HG02970 (cell line): ENCODE measurements at regions not wholly inside any gene's neighbourhood (a gene's known extent, or its start where the extent isn't known, plus 50 kb on each side); places are given as distances from the start of the nearest gene placed in this dataset.

Source experiments
- ATAC-seq: cut with Tn5 transposase; IDR thresholded peaks from one replicate; pipeline ENCODE4 v1.9.1; 2021; ENCODE audit warnings: mild to moderate bottlenecking, moderate library complexity, moderate number of reproducible peaks; ENCODE audit not compliant: unreplicated experiment, low FRiP score

GRCh38 chr21:36532769-36533467 lies 53.0 kb upstream of the CLDN14 start:
- ATAC-seq: no peak

- no peak for ATAC-seq
These were observed 53.5 kb upstream of the CLDN14 start for GRCh38 chr21:36533468-36533848.

- no peak for ATAC-seq
These were observed 54.7 kb upstream of the CLDN14 start for GRCh38 chr21:36534656-36535055.

- peak; percentile 71 for ATAC-seq
These were observed 55.8 kb upstream of the CLDN14 start for GRCh38 chr21:36535618-36536241.

- ATAC-seq: no peak
These were observed 58.8 kb upstream of the CLDN14 start for GRCh38 chr21:36538761-36539160.

GRCh38 chr21:36539434-36540150 lies 59.7 kb upstream of the CLDN14 start:
- ATAC-seq: no peak

GRCh38 chr21:36540700-36541099 lies 60.8 kb upstream of the CLDN14 start:
- no peak for ATAC-seq

GRCh38 chr21:36541721-36542139 lies 61.8 kb upstream of the CLDN14 start:
- ATAC-seq: no peak

- ATAC-seq: no peak
These were observed 62.6 kb upstream of the CLDN14 start for GRCh38 chr21:36542312-36543101.

- ATAC-seq: no peak
These were observed 64.0 kb upstream of the CLDN14 start for GRCh38 chr21:36543924-36544323.

GRCh38 chr21:36544545-36544944 lies 64.6 kb upstream of the CLDN14 start:
- ATAC-seq: no peak

GRCh38 chr21:36545776-36546511 lies 66.0 kb upstream of the CLDN14 start:
- ATAC-seq: no peak

- no peak for ATAC-seq
These were observed 67.5 kb upstream of the CLDN14 start for GRCh38 chr21:36547464-36547863.

- ATAC-seq: no peak
These were observed 68.9 kb upstream of the CLDN14 start for GRCh38 chr21:36548866-36549265.

- ATAC-seq: no peak
These were observed 69.5 kb upstream of the CLDN14 start for GRCh38 chr21:36549470-36549869.

GRCh38 chr21:36550761-36551160 lies 70.8 kb upstream of the CLDN14 start:
- no peak for ATAC-seq

GRCh38 chr21:36551321-36551720 lies 71.4 kb upstream of the CLDN14 start:
- no peak for ATAC-seq

GRCh38 chr21:36551731-36552433 lies 72.0 kb upstream of the CLDN14 start:
- ATAC-seq: no peak

- ATAC-seq: no peak
These were observed 72.5 kb upstream of the CLDN14 start for GRCh38 chr21:36552434-36552785.

- no peak for ATAC-seq
These were observed 73.5 kb upstream of the CLDN14 start for GRCh38 chr21:36553406-36553805.
